Heart right ventricle (tissue), 16 donors: ENCODE measurements at regions not wholly inside any gene's neighbourhood (a gene's known extent, or its start where the extent isn't known, plus 50 kb on each side); places are given as distances from the start of the nearest gene placed in this dataset.

Experiments used
- ATAC-seq, 8 donors: fragments of 200-7000 bp; cut with Tn5 transposase; one replicate each; pipeline ENCODE4 v1.9.1; 2020; ENCODE audit warnings: mild to moderate bottlenecking in 8 of 8, moderate library complexity in 8 of 8, moderate number of reproducible peaks in 1 of 8
- DNase-seq, 2 donors: peaks; one replicate each; pipeline ENCODE4 v3.0.0-alpha.2; 2020
- H3K27ac ChIP-seq, 10 donors: fragments of 200-600 bp; sonication (generic) in 2 of 10; one replicate each; pipeline versions ENCODE4 v1.5.0 to v1.8.0; 2020 to 2022; ENCODE audit warnings: mild to moderate bottlenecking in 3 of 10
- H3K27me3 ChIP-seq, 7 donors: fragments of 200-600 bp; one replicate each; pipeline ENCODE4 v1.8.0; 2021 to 2022; ENCODE audit warnings: mild to moderate bottlenecking in 2 of 7
- H3K36me3 ChIP-seq, 9 donors: fragments of 200-600 bp; sonication (generic) in 1 of 9; one replicate each; pipeline versions ENCODE4 v1.5.0 to v1.8.0; 2020 to 2022; ENCODE audit warnings: mild to moderate bottlenecking in 2 of 9
- H3K4me1 ChIP-seq, 9 donors: fragments of 200-600 bp; sonication (generic) in 1 of 9; one replicate each; pipeline versions ENCODE4 v1.5.0 to v1.8.0; 2020 to 2022; ENCODE audit warnings: mild to moderate bottlenecking in 4 of 9
- H3K4me3 ChIP-seq, 10 donors: fragments of 200-600 bp; sonication (generic) in 2 of 10; one replicate each; pipeline versions ENCODE4 v1.5.0 to v1.8.0; 2020 to 2022; ENCODE audit warnings: mild to moderate bottlenecking in 7 of 10, moderate library complexity in 2 of 10
- H3K9me3 ChIP-seq, 11 donors: fragments of 200-600 bp in 10 of 11; sonication (generic) in 2 of 11; one replicate each; pipeline versions ENCODE4 v1.5.0 to v1.8.0; 2013 to 2022; ENCODE audit warnings: mild to moderate bottlenecking in 2 of 11, control low read depth in 1 of 11, moderate library complexity in 1 of 11
- CTCF ChIP-seq, 9 donors: fragments of 200-600 bp; sonication (generic) in 2 of 9; IDR thresholded peaks; one replicate each; pipeline versions ENCODE4 v1.5.0 to v1.8.0; 2021 to 2022; ENCODE audit warnings: antibody characterized with exemption in 9 of 9, mild to moderate bottlenecking in 5 of 9, moderate library complexity in 1 of 9
- WGBS, 2 donors: extraction: QIAGEN DNeasy Blood & Tissue Kit; methylation state at CpG; one replicate each; pipeline ENCODE4 v1.1.7; 2013; ENCODE audit warnings: inconsistent platforms in 1 of 2; 5-methylcytosine and 5-hydroxymethylcytosine counted together
- intact Hi-C, 10 donors: fragments of 100-400 bp; cut with DNase I; formaldehyde crosslinking; loops; one replicate each; pipeline versions ENCODE4 v1.11.1 to v1.14.2; 2022
- donor health status: Arrhythmogenic right ventricular cardiomyopathy.
- donor health status: ischemic (EF 13 %, LVEDD 7.1; RV severe dilation, severe dysfunction).
- donor health status: healthy with polysubstance abuse.
- donor health status: DM: no; HTN: yes; CAD: no.
- donor health status: DM: no; HTN: no; CAD: no.
- donor health status: ischemic (EF 25% LVEDD 6.9; RV normal size, moderate dysfunction).
- donor health status: ischemic (EF 25% LVEDD 5.7; RV mildly dilated, moderate dysfunction).
- donor health status: healthy.
- donor health status: DM: yes; HTN: yes; CAD: no.
- donor health status: Ischemic cardiomyopathy.
- donor health status: ischemic (EF 35%, LVEDD 5.7; RV mildly dilated, moderate dysfunction).
- donor health status: nonischemic (EF 11% LVEDD 7.7; RV severe dilation, severe dysfunction).
- donor health status: DM: yes; HTN: yes; CAD: no.
- donor health status: PGD.
- donor health status: ischemic (EF 29% LVEDD 5.4; RV normal size, mild dysfunction).
- donor health status: nonischemic (EF 23%, LVEDD 6.1; RV moderate dilation, normal function).

DNA sequence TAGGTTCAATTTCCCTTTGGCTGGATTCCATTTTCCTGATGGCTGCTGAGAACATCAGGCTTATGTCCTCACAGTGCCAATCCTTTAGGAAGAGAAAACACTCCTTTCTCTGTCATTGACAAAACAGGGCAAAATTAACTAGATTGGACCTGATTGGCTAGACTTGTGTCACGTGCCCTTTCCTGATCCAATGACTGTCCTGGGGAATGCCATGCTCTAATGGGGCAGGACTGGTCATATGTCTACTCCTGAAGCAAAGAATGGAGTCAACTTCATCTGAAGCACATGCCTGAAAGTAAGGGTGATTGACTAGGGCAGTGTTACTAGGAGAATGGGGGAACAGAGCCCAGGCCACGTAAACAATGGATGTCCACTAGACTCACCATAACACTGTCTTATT lies 220.4 kb downstream of the KDR start:
- Histone ChIP-seq H3K4me3 (no peak overlapping the region), H3K4me1 (peaks cover 0 to 13% (median 0%) of the 10 kb centered on the region in 9 donors), H3K27ac (no peak overlapping the region), H3K9me3 (peaks cover 0 to 18% (median 0%) of the 10 kb centered on the region in 11 donors), H3K36me3 (no peaks in the 10 kb centered on the region), H3K27me3 (no peaks in the 10 kb centered on the region)
- TF ChIP-seq CTCF (IDR thresholded peaks at IDR 0.05), result no peak
- DNase-seq (no peak), ATAC-seq (no peak)
- 73 to 84% methylated on average over 2 of the region's 2 CpGs for WGBS, 2 donors
- intact Hi-C loops, result no loop called here

DNA sequence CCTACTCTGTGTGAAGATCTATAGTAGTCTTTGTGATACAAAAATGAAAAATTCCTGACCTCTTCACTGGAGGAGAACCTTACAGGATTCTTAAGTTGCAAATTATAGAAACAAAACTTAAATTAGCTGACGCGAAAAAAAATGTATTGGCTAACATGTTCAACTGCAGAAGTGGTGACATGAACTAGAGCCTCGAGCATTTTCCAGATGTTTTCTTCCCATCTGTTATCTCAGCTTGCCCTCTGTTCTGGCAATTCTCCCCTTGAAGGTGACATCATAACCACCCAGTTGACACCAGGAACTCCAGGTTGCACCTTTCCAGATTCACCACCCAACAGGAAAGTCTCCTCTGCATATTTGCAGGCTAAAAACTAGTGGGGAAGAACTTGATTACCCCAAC lies 222.4 kb downstream of the KDR start:
- Histone ChIP-seq H3K27me3 (no peaks in the 10 kb centered on the region), H3K9me3 (peaks cover 0 to 18% (median 0%) of the 10 kb centered on the region in 11 donors), H3K27ac (no peak overlapping the region), H3K4me1 (peaks cover 0 to 14% (median 0%) of the 10 kb centered on the region in 9 donors), H3K4me3 (no peak overlapping the region), H3K36me3 (no peaks in the 10 kb centered on the region)
- WGBS, 2 donors, result 29 to 38% methylated on average over 3 of the region's 3 CpGs
- ATAC-seq (no peak), DNase-seq (no peak)
- TF ChIP-seq CTCF (IDR thresholded peaks at IDR 0.05), result no peak
- intact Hi-C loops, result no loop called here

- Histone ChIP-seq H3K36me3 (no peaks in the 10 kb centered on the region), H3K9me3 (peaks cover 0 to 11% (median 0%) of the 10 kb centered on the region in 11 donors), H3K4me1 (peaks cover 0 to 14% (median 0%) of the 10 kb centered on the region in 9 donors), H3K4me3 (no peak overlapping the region), H3K27me3 (no peaks in the 10 kb centered on the region), H3K27ac (no peak overlapping the region)
- 90 to 94% methylated on average over 1 of the region's 1 CpG for WGBS, 2 donors
- TF ChIP-seq CTCF (IDR thresholded peaks at IDR 0.05), result no peak
- intact Hi-C loops, result no loop called here
- ATAC-seq (no peak), DNase-seq (no peak)
These were observed 223.1 kb downstream of the KDR start for GRCh38 chr4:54902271-54902670.

DNA sequence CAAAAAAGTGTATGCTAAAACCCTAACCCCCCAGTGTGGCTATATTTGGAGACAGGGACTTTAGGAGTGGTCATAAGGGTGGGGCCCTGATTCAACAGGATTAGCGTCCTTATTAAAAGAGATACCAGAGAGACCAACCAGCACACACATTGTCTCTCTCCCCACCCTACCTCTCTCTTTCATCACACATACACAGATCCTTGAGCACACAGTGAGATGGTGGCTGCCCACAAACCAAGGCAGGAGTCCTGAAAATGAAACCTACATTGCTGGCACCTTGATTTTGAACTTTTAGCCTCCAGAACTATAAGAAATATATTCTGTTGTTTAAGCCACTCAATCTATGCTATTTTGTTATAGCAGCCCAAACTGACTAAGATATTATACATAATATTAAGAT lies 224.2 kb downstream of the KDR start:
- ATAC-seq (no peak), DNase-seq (no peak)
- intact Hi-C loops, result no loop called here
- H3K9me3 ChIP-seq, result peaks cover 0 to 4% (median 0%) of the 10 kb centered on the region in 11 donors
- no peak overlapping the region for H3K4me3 ChIP-seq
- H3K4me1 ChIP-seq, result peaks cover 0 to 14% (median 0%) of the 10 kb centered on the region in 9 donors
- H3K27me3 ChIP-seq, result no peaks in the 10 kb centered on the region
- no peak for TF ChIP-seq CTCF (IDR thresholded peaks at IDR 0.05)
- no peak overlapping the region for H3K27ac ChIP-seq
- 89 to 93% methylated on average over 1 of the region's 1 CpG for WGBS, 2 donors
- no peaks in the 10 kb centered on the region for H3K36me3 ChIP-seq
